ENCODE measurements at regions not wholly inside any gene's neighbourhood (a gene's known extent, or its start where the extent isn't known, plus 50 kb on each side); places are given as distances from the start of the nearest gene placed in this dataset.

DNA sequence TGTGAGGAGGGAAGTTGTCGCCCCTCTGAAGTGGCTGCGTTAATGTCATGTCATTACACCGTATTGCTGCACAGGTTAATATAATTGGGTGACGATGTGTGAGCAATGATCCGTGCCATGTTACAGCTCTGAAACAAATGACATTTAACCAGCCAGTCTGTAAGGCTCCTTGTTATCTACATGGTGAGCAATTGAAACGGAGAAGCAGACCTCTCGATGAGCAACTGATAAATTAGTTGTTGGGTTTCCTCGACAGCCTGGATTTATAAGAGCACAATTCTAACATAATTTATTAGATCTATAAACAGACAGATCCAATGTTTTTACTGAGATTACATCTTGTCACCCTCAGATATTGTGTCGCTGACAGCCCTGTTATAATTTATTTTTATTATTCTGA is 49.9 kb upstream of the MAFB start:
- no peak for DNase-seq

- no peak for DNase-seq
Measured at GRCh38 chr20:40739841-40740240, 50.8 kb upstream of the MAFB start.

- DNase-seq, result peak; percentile 72
Measured at GRCh38 chr20:40741507-40742106, 52.6 kb upstream of the MAFB start.

DNA sequence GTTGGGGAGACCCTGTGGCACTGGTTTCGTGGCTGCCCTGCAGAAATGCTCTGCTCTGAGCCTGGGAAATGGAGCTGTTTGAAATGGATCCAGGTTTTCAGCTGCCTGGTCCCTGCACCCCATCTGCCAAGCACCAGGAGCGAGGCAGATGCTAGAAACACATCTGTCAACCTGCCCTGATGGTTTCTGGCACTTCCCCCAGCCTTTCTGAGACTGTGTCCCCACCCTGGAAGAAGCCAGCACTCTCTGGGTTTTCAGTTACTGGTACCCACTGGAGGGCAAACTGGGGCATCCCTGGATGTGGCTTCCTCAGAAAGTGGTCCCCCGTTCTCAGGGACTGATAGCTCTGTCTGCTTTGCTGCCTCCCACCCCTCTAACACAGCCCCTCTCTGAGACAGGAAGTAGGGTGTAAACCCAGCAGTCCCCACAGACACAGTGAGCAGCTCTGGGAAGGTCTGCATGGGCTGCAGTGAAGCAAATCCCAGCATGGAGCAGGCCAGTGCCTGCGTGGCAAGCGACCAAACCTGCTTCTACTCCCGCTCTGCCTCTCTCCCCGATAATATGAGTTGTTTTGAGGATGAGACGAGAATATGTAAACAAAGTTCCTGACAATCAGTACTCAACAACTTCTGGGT is 54.2 kb upstream of the MAFB start:
- DNase-seq, result no peak

DNA sequence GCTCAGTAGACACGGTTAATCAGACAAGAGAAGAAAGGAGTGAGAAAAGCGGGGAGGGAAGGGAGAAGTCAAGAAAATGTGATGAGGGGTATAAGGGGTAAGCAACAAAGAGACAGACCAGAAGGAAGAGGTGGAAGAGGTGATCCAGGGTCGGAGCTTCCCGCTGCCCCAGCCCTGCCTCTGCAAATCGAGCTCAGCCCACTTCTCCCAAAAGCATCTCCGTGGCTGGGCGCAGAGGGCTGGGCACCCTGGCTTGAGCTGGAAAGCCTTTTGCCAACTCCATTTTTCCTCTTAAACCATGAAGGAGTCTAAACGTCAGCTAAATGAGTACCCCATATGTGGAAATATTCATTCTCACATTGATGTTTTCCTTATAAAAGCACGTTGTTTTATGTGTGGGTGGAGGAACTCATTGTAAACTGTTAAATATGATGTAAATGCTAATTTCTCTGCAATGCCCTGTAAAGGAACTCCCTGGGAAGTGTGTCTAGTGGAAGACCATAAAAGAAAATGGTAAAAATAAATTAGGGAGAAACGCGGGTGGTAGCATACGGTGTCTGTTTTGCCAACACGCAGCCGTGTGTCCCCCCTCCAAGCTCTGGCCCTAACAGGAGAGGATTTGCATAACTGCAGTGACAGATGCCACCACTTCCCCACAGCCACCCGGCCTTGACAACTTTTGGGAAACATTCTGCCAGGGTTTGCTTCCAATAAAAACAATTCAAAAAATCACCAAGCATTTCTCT is 55.2 kb upstream of the MAFB start:
- DNase-seq, result no peak

- no peak for DNase-seq
Measured at GRCh38 chr20:40744818-40745175, 55.8 kb upstream of the MAFB start.

DNA sequence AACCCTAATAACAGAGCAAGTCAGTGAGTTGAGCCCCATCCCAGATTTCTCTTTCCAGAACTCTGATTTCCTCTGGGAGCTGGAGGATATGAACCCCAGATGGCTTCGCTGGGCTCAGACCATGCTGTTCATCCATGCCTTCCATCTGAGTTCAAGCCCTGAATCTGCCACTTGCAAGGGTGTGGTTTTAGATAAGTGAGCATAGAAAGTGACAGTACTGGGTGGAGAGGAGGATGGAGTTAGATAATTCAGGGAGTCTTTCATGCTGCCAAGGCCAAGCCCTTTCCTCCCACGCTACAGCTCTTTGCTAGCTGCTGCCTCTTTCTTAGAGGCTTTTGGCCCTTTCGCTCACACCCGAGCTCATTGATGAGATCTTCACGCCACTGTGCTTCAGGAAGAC is 57.2 kb upstream of the MAFB start:
- DNase-seq, result peak; percentile 64

GRCh38 chr20:40748182-40748581 is 59.1 kb upstream of the MAFB start:
- DNase-seq, result no peak

DNA sequence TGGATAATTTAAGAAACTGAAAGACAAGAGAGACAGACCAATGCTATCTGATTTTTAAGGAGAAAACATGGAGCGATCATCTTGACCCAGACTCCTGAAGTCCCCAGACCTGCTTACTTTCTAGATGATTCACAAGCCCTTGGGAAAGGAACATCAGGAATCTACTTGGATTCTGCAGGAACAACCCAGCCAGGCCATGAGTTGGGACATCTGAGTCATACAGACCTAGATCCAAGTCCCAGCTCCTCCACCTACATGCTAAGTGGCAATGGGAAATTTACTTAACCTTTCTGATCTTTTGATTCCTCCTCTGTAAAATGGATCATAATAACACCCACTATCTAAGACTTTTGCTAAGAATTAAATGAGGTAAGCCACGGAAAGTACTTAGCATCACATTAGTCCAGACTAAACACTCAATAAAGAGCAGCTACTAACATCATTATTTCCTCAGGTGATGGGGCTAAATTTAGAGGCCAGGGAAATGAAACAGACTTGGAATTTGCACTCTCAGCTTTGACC is 61.0 kb upstream of the MAFB start:
- no peak for DNase-seq

GRCh38 chr20:40750541-40751035 is 61.6 kb upstream of the MAFB start:
- no peak for DNase-seq

DNA sequence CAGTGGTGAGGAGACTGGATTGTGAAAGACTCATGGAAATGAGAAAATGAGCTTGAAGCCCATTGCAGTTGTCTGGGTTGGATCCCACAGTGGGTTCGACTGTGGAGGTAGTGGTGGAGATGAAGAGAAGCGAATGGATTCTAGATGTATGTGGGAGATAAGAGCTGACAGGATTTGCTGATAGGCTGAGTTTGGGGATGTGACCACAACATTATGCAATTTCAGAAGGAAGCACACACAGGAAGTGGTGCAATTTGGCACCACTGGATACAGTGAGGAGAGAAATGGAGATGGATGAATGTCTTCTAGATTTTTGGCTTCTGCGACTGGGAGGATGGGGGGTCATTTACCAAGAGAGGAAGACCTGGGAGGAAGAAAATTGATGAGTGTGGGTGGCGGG is 64.4 kb upstream of the MAFB start:
- no peak for DNase-seq

- DNase-seq, result no peak
Measured at GRCh38 chr20:40754339-40754943, 65.4 kb upstream of the MAFB start.

- DNase-seq, result no peak
Measured at GRCh38 chr20:40757087-40757486, 68.1 kb upstream of the MAFB start.

DNA sequence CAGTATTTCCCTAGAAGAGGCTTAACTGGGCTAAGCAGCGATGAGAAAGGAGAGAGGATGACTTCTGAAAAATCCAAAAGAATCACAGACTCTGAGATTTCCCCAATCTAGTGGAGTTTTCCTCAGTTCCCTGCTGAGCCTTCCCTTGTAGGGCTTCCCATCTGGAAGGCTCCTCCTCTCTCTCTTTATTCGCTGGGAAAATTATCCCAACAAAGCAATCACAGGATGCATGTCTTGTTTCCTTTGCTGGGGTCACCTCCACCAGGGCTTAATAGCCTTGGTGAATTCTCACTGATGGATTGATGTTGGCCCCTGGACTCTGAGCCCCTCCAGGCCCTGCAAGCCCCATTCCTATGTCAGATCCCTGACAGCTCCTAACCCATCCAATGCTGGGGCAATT is 69.8 kb upstream of the MAFB start:
- DNase-seq, result no peak

- DNase-seq, result no peak
Measured at GRCh38 chr20:40760399-40760798, 71.4 kb upstream of the MAFB start.

DNA sequence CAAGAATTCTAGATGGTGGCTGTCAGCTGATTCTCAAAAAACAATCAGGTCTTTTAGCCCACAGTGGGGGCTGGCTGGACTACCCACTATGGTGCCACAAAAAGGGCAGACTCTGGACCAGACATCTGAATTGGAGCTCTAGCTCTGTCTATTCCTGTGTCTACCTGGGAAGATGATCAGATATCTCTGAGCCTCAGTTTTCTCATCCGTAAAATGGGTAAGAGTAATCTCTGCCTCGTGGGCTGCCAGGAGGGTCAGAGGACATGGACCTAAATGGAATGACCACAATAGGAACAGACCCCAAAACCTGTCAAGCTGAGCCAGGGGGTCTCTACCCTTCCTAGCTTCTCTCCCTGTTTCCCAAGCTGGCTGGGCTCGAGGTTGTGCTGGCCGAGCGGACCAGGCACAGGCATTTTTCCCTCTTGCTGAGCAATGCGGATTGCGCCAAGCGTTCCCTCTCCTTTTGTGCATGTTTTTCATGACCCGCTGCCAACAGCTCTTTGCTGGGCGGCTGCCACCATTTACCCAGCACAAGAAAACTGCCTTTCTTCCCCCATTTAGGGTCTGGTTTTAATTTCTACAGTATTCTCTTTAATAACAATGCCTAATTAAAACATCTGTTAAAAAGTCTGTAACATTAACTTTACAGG is 74.7 kb upstream of the MAFB start:
- no peak for DNase-seq

DNA sequence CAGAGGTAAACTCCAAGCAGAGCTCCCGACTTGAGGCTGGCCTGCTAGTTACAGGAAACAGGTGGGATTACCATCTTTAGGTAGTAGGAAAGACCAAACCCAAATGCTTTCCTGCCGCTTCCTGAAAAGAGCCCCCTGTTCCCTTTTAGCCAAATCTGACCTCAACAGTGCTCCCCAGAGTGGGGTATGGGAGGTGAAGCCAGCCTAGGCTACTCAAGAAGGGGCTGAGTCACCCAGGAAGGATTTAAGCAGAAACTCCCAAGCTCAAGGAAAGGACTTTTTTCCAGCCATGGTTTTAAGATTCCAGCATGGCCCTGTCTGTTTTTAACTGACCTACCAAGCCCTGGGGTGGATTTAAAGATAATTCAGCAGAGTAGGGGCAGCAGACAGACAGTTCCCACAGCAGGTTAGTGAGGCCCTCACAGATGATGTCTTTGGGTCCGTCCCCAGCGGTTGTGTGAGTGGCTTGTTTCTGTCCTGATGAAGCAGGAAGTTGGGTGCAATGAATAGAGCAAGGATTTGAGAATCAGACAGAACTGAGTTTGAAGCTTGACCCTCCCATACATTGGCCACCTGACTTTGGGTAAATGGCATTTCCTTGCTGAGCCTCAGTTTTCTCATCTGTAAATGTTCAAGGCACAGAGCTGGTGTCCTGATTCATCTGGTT is 76.9 kb upstream of the MAFB start:
- no peak for DNase-seq

GRCh38 chr20:40766790-40767614 is 78.0 kb upstream of the MAFB start:
- DNase-seq, result no peak

DNA sequence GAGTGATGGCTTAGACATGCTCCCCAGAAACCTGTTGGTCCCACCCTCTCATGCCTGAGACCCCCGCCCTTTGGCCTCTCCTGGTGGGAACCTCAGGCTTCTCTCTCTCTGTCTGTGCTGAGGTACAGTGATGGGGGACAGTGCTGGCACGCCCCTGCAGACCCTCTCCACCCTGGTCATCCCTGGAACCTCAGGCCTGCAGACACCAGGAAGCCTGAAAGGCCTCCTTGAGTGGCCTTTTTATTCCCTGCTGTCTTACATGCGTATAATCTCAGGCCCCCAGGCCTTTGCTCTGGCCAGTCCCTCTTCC is 78.5 kb upstream of the MAFB start:
- no peak for DNase-seq

DNA sequence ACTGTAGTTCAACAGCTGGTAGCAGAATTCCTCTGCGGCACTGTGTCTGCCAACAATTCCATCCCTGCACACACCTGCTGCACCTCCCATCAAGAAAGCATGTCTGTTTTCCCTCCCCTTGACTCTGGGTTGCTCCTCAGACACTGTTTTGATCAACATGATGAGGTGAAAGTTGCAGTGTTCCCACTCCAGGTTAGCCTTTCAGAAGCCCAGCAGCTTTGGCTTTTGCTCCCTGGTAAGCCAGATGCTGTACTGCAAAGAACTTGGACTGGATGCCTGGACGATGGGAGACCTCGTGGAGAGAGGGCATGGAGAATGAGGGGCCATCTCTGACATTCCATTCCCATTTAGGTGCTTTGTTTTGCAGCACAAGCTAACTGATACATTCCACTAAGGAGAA is 79.1 kb upstream of the MAFB start:
- DNase-seq, result no peak

- DNase-seq, result peak; percentile 29
Measured at GRCh38 chr20:40769677-40770285, 80.7 kb upstream of the MAFB start.

Data from hematopoietic multipotent progenitor cell treated with erythropoietin and hydrocortisone succinate and interleukin-3 and kit ligand, for 6 days (in vitro differentiated cells).